ENCODE measurements at regions not wholly inside any gene's neighbourhood (a gene's known extent, or its start where the extent isn't known, plus 50 kb on each side); places are given as distances from the start of the nearest gene placed in this dataset.
"Not testable (repeated sequence)": the region's sequence is repeated elsewhere in the genome, so short reads cannot be mapped to it uniquely, and the experiment has no call there.

DNA sequence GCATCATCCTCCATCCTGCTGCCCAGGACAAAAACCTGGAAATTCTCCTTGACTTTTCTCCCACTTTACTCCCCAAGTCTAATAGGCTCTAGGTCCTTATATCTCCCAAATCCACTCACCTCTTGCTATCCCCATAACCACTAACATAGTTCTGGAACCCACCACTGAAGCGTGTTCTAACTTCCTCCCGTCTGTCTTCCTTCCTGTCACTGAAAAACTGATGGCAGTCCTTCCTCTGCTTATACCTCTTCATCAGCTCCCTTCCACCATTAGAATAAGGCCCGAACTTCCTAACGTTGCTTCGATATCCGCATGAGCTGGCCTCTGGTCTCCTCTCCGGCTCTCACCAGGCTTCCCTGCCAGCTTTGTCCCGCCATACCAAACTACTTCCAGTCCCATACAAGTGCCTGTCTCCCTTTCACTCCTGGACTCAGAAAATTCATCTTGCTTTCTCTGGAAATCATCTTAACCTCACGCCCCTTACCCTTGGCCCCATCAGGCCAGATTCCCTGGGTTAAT lies 63.0 kb upstream of the BCL2L14 start:
- Histone ChIP-seq H3K36me3 (replicated peaks) (no peaks in the 10 kb centered on the region), H3K4me3 (ENCODE audit: low read depth, low read length) (no peak overlapping the region), H3K27ac (peak overlapping the region; percentile 36), H3K27me3 (replicated peaks) (no peaks in the 10 kb centered on the region)
- TF ChIP-seq, protein P1, sequence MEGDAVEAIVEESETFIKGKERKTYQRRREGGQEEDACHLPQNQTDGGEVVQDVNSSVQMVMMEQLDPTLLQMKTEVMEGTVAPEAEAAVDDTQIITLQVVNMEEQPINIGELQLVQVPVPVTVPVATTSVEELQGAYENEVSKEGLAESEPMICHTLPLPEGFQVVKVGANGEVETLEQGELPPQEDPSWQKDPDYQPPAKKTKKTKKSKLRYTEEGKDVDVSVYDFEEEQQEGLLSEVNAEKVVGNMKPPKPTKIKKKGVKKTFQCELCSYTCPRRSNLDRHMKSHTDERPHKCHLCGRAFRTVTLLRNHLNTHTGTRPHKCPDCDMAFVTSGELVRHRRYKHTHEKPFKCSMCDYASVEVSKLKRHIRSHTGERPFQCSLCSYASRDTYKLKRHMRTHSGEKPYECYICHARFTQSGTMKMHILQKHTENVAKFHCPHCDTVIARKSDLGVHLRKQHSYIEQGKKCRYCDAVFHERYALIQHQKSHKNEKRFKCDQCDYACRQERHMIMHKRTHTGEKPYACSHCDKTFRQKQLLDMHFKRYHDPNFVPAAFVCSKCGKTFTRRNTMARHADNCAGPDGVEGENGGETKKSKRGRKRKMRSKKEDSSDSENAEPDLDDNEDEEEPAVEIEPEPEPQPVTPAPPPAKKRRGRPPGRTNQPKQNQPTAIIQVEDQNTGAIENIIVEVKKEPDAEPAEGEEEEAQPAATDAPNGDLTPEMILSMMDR (IDR thresholded peaks at IDR 0.05; ENCODE audit: low read depth, low read length, missing control alignments) = no peak
- no peak for DNase-seq
- in situ Hi-C loops (cut with HindIII; ENCODE audit: low pct_ligation_motif_present, low sequenced_read_pairs) = no loop called here

DNA sequence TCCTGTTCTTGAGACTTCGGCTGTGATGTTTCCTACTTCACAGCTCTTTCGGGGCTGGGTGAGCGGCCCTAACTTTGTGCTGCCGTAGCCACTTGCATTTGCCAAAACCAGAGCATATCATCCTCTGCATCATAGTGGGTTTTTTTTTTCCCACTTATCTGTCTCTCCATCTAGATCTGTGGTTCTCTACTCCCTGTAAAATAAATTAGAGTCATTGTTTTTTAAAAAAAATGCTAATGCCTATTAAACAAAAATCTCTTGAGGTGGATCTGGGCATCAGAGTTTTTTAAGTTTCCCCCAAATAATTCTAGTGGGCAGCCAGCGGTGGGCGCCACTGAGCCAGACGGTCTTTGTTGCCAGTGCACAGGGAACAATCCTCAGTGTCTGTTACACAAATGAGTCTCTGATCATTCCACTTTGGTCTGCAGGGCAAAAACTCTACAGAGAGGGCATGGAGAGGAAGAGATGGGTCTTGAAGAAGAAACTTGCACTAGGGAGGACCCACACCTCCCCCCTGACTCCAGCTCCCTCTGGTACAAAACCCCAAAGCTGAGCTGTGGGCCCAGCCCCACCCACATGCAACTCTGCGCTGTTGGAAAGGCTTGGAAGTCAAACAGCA lies 62.4 kb upstream of the BCL2L14 start:
- DNase-seq = no peak
- in situ Hi-C loops (cut with HindIII; ENCODE audit: low pct_ligation_motif_present, low sequenced_read_pairs) = no loop called here
- no peak overlapping the region for H3K27ac ChIP-seq

DNA sequence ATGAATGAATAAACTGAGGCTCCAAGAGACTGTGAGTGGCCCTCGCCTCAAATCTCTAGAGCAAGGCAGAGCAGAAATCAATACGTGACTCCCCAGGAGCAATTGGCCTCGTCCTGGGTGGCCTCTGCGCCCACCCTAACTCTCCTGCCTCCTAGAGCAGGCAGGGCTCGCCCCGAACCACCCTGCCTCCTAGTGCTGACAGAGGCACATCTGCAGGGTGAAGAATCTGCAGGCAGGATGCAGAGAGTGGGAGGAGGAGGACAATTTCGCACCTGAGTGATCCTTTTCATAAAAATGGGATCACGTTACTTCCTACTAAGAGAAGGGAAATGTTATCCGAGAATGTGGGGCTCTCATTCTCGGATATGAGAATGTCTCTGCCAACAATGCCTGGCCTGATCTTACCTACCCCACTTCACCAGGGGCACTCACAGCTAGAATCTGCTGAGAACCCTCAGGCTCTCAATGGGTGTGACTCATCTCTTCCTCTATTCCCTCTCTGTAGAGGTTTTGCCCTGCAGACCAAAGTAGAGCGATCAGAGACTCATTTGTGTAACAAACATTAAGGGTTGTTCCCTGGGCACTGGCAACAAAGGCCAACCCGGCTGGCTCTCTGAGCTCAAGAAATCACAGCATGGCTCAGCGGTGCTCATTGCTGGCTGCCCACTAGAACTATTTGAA lies 61.7 kb upstream of the BCL2L14 start:
- Histone ChIP-seq H3K4me3 (ENCODE audit: low read depth, low read length) (no peak overlapping the region), H3K36me3 (replicated peaks) (no peaks in the 10 kb centered on the region), H3K27me3 (replicated peaks) (no peaks in the 10 kb centered on the region), H3K27ac (peak overlapping the region; percentile 48)
- TF ChIP-seq, protein P1 (IDR thresholded peaks at IDR 0.05; ENCODE audit: low read depth, low read length, missing control alignments) = peak; percentile 56
- in situ Hi-C loops (cut with HindIII; ENCODE audit: low pct_ligation_motif_present, low sequenced_read_pairs) = no loop called here
- peak; percentile 43 for DNase-seq

More for the DNA sequence above, 62.4 kb upstream of the BCL2L14 start:
- Histone ChIP-seq H3K36me3 (replicated peaks) (no peaks in the 10 kb centered on the region), H3K27me3 (replicated peaks) (no peaks in the 10 kb centered on the region), H3K4me3 (ENCODE audit: low read depth, low read length) (no peak overlapping the region)
- TF ChIP-seq, protein P1 (IDR thresholded peaks at IDR 0.05; ENCODE audit: low read depth, low read length, missing control alignments) = peak; percentile 65

DNA sequence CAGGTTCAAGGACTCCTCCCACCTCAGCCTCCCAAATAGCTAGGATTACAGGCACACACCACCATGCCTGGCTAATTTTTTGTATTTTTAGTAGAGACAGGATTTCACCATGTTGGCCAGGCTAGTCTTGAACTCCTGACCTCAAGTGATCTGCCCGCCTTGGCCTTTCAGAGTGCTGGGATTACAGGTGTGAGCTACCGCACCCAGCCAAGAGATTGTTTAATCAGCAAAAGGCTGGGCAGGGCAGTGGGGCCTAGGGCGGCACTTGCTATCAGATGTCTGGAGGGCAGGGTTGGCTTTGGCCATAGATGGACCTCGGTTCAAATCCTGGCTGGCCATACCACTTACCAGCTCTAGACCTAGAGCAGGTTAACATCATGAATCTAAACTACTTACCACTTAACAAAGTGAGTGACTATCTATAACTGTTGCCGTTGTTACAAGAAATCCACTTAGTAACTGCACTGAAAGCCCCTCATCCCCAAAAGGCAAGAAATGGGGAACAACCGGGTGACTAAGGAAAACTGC lies 60.9 kb upstream of the BCL2L14 start:
- H3K27me3 ChIP-seq (replicated peaks); H3K36me3 ChIP-seq (replicated peaks); DNase-seq; in situ Hi-C loops (cut with HindIII; ENCODE audit: low pct_ligation_motif_present, low sequenced_read_pairs); H3K4me3 ChIP-seq (ENCODE audit: low read depth, low read length): not testable (repeated sequence)
- peak overlapping the region; percentile 48 for H3K27ac ChIP-seq

DNA sequence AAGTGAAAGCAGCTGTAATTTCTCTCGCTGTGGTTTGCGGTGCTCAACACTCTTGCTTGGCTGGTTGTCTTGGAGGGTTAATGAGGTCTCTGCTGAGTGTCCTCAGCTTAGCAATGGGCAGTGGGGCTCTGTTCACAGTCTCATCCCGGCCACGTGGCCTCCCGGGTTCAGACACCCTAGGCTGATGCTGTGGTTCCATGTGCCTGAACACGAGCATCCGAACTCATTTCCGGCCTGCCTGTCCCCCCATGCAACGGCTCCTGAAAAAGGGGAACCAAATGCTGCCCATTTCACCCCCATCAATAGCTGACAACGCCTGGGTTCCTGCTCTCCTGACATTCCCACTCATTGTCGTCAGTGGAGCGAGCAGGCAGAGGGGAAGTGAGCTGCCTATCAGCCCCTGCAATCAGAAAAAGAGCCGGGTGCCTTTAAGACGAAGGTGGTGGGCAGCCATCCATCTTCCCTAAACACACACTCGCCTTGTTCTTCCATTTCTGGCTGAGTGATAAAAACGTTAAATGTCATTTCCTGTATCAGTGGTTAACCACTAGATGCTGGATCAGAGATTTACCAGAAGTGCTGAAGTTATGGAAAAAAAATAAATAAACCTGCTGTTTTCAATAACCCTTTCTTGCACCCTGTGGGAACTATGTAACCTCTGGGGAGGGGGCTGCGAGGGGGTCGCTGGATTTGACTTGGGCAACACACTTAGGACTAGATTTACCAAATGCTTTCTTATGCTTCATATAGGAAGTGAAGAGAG lies 60.3 kb upstream of the BCL2L14 start:
- no peaks in the 10 kb centered on the region for H3K27me3 ChIP-seq (replicated peaks)
- TF ChIP-seq, protein P1 (IDR thresholded peaks at IDR 0.05; ENCODE audit: low read depth, low read length, missing control alignments) = no peak
- H3K27ac ChIP-seq = peak overlapping the region; percentile 43
- DNase-seq = peak; percentile 44
- no peak overlapping the region for H3K4me3 ChIP-seq (ENCODE audit: low read depth, low read length)
- in situ Hi-C loops (cut with HindIII; ENCODE audit: low pct_ligation_motif_present, low sequenced_read_pairs) = no loop called here
- no peaks in the 10 kb centered on the region for H3K36me3 ChIP-seq (replicated peaks)

DNA sequence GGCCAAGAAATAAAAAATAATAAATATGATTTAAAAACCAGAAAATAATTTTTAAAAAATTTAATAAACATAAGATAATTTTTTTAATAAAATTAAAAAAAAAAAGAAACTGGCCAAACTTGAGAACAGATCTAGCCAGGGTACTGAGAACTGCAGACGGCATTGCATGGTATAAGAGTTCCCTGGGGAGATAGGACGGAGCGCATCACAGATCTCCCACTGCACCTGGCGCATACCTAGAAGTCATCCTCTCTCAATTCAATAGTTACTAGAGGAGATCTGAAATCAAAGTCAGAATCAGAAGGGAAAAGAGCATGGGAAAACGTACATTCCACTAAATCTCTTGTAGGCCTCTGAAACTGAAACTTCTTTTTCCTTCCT lies 58.9 kb upstream of the BCL2L14 start:
- no peak overlapping the region for H3K4me3 ChIP-seq (ENCODE audit: low read depth, low read length)
- H3K36me3 ChIP-seq (replicated peaks) = no peaks in the 10 kb centered on the region
- DNase-seq = no peak
- no peak overlapping the region for H3K27ac ChIP-seq
- no peaks in the 10 kb centered on the region for H3K27me3 ChIP-seq (replicated peaks)
- in situ Hi-C loops (cut with HindIII; ENCODE audit: low pct_ligation_motif_present, low sequenced_read_pairs) = no loop called here
- TF ChIP-seq, protein P1 (IDR thresholded peaks at IDR 0.05; ENCODE audit: low read depth, low read length, missing control alignments) = no peak
